ENCODE measurements at regions not wholly inside any gene's neighbourhood (a gene's known extent, or its start where the extent isn't known, plus 50 kb on each side); places are given as distances from the start of the nearest gene placed in this dataset.

DNA sequence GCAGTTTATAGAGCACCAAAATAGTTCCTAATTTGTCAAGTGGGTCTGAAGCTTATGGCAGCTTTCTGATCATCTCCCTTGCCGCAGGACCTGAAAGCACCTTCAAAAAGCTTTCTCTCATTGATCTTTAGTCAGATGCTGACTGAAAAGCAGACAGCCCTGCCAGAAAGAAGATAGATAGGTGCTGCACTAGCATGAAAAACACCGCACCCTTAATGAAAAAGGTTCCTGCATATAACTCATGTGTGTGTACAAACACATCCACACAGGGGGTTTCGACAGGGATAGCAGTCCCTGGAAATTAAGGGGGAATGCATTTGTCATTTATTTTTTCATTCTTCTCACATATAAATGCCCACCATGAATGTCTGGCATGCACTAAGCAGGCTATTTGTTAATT, 361.7 kb upstream of the SNX7 start:
- H3K4me3 ChIP-seq (ENCODE audit: low read depth, low read length), result no peak overlapping the region
- TF ChIP-seq, protein P1, sequence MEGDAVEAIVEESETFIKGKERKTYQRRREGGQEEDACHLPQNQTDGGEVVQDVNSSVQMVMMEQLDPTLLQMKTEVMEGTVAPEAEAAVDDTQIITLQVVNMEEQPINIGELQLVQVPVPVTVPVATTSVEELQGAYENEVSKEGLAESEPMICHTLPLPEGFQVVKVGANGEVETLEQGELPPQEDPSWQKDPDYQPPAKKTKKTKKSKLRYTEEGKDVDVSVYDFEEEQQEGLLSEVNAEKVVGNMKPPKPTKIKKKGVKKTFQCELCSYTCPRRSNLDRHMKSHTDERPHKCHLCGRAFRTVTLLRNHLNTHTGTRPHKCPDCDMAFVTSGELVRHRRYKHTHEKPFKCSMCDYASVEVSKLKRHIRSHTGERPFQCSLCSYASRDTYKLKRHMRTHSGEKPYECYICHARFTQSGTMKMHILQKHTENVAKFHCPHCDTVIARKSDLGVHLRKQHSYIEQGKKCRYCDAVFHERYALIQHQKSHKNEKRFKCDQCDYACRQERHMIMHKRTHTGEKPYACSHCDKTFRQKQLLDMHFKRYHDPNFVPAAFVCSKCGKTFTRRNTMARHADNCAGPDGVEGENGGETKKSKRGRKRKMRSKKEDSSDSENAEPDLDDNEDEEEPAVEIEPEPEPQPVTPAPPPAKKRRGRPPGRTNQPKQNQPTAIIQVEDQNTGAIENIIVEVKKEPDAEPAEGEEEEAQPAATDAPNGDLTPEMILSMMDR (conservative IDR thresholded peaks at IDR 0.05; ENCODE audit: low read depth, low read length), result no peak
- DNase-seq (ENCODE audit: low read depth), result no peak

DNA sequence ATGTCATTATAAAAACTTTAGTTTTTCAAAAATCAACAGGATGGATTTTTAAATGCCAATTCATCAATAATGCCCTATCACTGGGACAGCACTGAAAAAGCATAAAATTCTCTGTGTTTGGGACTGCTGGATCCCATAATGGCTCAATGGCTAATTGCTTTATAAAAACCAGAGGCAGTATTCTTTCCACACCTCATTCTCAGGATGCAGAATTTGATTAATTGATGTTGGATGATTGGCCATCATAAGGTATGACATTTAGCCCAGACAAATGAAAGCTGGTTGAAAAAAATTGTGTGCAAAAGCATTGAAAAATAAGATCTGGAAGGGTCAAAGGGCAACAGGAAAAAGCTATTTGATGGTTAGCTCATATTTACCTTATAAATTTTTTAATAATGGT, 362.2 kb upstream of the SNX7 start:
- no peak overlapping the region for H3K4me3 ChIP-seq (ENCODE audit: low read depth, low read length)
- no peak for DNase-seq (ENCODE audit: low read depth)
- TF ChIP-seq, protein P1 (conservative IDR thresholded peaks at IDR 0.05; ENCODE audit: low read depth, low read length), result no peak

DNA sequence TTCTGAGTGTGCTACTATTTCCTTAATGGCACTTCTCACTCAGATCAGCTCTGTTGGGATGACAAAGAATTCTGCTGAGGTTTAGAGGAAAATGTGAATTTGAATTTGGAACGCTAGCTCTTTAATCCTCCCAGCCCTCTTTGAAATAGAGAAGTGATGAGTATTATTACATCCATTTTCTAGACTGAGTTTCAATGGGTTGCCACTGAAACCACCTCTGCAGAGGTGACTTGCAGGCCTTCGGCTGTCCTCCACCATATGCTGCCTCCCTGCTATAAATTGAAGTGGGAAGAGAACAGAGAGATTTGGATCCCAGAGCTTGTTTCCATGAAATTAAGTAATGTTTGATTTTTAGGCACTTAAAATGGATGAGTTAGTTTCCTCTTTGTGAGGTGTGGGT, 363.2 kb upstream of the SNX7 start:
- no peak for DNase-seq (ENCODE audit: low read depth)
- H3K4me3 ChIP-seq (ENCODE audit: low read depth, low read length), result no peak overlapping the region
- TF ChIP-seq, protein P1 (conservative IDR thresholded peaks at IDR 0.05; ENCODE audit: low read depth, low read length), result no peak

DNA sequence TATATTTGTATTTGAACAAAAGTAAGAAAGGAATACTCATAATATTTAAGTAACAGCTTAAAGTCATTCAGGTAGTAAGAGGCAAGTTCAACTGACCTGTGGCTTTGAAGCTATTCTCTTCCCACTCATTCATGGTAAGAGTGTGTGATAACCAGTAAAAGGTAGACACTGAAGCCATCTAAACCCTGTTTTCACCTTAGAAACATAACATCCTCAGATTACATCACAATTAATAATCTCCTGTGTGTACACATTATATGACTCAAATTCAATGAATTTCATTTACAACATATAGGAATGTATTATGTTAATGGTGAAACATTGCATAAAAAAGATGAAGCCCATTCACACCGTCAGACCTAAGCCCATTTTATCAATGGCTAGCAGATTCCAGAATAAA, 364.8 kb upstream of the SNX7 start:
- no peak overlapping the region for H3K4me3 ChIP-seq (ENCODE audit: low read depth, low read length)
- TF ChIP-seq, protein P1 (conservative IDR thresholded peaks at IDR 0.05; ENCODE audit: low read depth, low read length), result no peak
- DNase-seq (ENCODE audit: low read depth), result no peak

DNA sequence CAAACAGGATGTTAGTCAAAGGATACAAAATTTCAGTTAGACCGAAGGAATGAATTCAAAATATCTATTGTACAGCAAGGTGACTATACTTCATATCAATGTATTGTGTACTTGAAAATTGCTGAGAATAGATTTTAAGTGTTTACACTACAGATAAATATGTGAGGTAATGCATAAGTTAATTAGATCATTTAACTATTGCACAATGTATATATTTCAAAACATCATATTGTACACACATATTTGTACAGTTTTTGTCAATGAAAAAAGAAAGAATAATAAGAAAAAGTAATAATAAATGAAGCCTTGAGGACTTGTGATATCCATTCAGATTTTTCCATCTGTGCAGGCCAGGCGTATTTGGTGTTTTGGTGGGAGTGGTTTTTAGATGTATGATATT, 367.4 kb upstream of the SNX7 start:
- TF ChIP-seq, protein P1 (conservative IDR thresholded peaks at IDR 0.05; ENCODE audit: low read depth, low read length), result no peak
- no peak overlapping the region for H3K4me3 ChIP-seq (ENCODE audit: low read depth, low read length)
- DNase-seq (ENCODE audit: low read depth), result no peak

DNA sequence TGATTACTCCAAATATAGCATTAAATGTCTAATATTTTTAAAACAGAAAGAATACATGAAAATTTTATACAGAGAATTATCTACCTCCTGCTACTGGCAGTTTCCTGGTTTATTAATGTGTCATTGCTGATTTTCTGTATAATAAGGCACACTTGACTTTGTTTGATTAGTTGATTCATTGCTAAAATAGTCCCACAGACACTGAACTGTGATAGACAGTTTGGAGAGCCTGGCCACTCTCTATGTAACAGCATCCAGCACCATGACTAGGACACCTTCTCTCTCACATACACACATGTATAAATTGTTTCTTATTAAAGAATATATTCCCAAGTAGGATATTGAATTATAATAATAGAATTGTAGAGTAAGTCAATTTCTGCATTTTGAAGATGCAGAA, 368.5 kb upstream of the SNX7 start:
- TF ChIP-seq, protein P1 (conservative IDR thresholded peaks at IDR 0.05; ENCODE audit: low read depth, low read length), result no peak

DNA sequence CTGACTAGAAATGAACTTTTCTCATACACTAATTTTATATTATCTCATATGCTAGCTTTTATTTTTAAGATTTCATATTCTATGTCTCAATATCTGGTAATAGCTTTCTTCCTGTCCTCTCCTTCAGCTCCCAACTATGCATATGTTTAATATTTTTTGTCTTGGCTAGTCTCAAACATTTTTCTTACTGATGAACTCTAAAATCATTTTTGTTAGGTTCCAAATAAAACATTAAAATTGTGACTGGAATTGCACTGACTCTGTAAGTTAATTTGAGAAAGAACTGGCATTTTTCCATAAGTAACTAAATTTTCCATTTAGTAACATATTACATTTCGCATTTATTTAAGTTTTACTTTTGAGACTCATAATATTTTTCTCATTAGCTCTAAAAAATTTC, 368.5 kb upstream of the DPYD start:
- H3K4me3 ChIP-seq (ENCODE audit: low read depth, low read length), result no peak overlapping the region
- TF ChIP-seq, protein P1 (conservative IDR thresholded peaks at IDR 0.05; ENCODE audit: low read depth, low read length), result no peak
- DNase-seq (ENCODE audit: low read depth), result no peak

More for the DNA sequence above, 368.5 kb upstream of the SNX7 start:
- H3K4me3 ChIP-seq (ENCODE audit: low read depth, low read length), result no peak overlapping the region
- no peak for DNase-seq (ENCODE audit: low read depth)

Data from epithelial cell of proximal tubule (primary cell).